ENCODE measurements at regions not wholly inside any gene's neighbourhood (a gene's known extent, or its start where the extent isn't known, plus 50 kb on each side); places are given as distances from the start of the nearest gene placed in this dataset.

DNA sequence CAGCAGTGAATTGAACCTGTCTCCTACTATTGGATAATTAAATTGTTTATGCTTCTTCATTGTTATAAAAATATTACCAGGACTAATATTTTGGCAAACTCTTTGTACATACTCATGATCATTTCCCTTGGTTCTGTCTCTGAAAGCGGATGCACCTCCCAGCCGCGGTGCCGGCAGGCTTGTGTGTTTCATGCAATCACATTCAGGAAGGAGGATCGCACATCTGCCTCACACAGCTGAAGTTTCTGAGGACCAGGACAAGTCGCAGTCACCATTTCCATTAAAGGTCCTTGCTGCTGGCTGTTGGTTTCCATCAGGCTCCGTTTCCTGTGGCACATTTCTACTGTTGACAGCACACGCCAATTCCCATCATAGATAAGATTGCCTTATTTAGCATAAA lies 117.8 kb upstream of the SHH start:
- Histone ChIP-seq H3K4me2 (no peak overlapping the region), H3K27ac (no peak overlapping the region), H3K4me1 (peaks cover 2% of the 10 kb centered on the region; the same call in 1 of the 3 replicates), H3K9me3 (peaks cover 5% of the 10 kb centered on the region; the same call in 1 of the 3 replicates), H3K4me3 (no peak overlapping the region)
- FAIRE-seq (no peak), DNase-seq (ENCODE audit: low read depth in 1 of 2, low spot score in 1 of 2) (no peak), ATAC-seq (no peak)
- 86% methylated on average over 8 of the region's 8 CpGs for WGBS (ENCODE audit: missing lambda C conversion rate)
- ChIA-PET POLR2A (no interaction called here), CTCF (interaction anchor here (1.6 to 2.1 kb wide), 2 partner anchors 9 to 10 kb away, joined by 3 to 7 read pairs; no protein-coding TSS in a partner anchor)
- TF ChIP-seq, protein P1, sequence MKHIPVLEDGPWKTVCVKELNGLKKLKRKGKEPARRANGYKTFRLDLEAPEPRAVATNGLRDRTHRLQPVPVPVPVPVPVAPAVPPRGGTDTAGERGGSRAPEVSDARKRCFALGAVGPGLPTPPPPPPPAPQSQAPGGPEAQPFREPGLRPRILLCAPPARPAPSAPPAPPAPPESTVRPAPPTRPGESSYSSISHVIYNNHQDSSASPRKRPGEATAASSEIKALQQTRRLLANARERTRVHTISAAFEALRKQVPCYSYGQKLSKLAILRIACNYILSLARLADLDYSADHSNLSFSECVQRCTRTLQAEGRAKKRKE (CRISPR knock-in tag; IDR thresholded peaks at IDR 0.05; ENCODE audit: low read depth) = no peak

DNA sequence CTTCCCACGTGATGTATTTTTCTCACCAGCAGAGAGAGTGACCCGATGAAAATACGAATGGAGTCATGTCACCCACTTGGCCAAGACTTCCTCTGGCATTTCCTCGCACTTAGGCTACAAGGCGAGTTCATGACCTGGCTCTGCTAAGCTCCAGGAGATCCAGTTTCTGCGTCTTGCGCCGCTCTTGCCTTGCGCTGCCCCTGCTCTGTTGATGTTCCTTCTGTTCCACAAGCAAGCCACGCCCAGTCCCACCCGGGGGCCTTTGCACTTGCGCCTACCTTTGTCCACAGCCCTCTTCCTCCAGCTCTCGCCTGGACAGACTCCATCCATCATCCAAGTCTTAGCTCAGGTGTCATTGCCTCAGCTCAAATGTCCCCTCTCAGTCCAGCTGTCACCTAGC lies 116.3 kb upstream of the SHH start:
- TF ChIP-seq CEBPB (IDR thresholded peaks at IDR 0.05) (no peak), NFE2L2 (conservative IDR thresholded peaks at IDR 0.05; ENCODE audit: low read length) (no peak), RARB (CRISPR knock-in tag; IDR thresholded peaks at IDR 0.05) (no peak), ESRRA (IDR thresholded peaks at IDR 0.05; ENCODE audit: borderline replicate concordance, low read length) (no peak)
- peaks cover 3% of the 10 kb centered on the region; the same call in 1 of the 3 replicates for H3K4me1 ChIP-seq
- H3K9me3 ChIP-seq = peaks cover 5% of the 10 kb centered on the region; the same call in 1 of the 3 replicates
- peak in 1 of 2 experiments; percentile 59; a peak in 3 of 6 replicates for ATAC-seq
- POLR2A ChIA-PET = no interaction called here
- CTCF ChIA-PET = no interaction called here
- peak overlapping the region in 1 of 2 experiments; percentile 2; a peak in 1 of 6 replicates for H3K27ac ChIP-seq
- 48% methylated on average over 12 of the region's 13 CpGs for WGBS (ENCODE audit: missing lambda C conversion rate)
- H3K4me2 ChIP-seq = no peak overlapping the region
- peak in 1 of 2 experiments; percentile 23 for DNase-seq (ENCODE audit: low read depth in 1 of 2, low spot score in 1 of 2)
- no peak overlapping the region for H3K4me3 ChIP-seq
- no peak for FAIRE-seq

DNA sequence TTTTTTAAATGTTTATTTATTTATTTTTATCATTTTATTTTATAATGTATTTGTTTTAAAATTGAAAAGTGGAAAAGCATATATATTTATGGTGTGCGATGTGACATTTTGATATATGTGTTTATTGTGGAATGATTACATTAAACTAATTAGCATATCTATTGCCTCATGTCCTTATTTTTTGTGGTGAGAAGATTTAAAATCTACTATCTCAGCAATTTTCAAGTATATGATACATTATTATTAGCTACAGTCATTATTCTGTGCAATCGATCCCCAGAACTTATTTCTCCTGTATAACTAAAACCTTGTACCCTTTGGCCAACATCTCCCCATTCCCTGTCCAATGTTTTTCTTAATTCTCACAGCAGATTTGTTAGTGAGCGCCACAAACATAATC lies 115.6 kb upstream of the SHH start:
- ChIA-PET POLR2A (no interaction called here), CTCF (interaction anchor here (1.1 kb wide), 1 partner anchor 113 kb away, joined by 3 read pairs; no protein-coding TSS in a partner anchor)
- WGBS (ENCODE audit: missing lambda C conversion rate) = 75% methylated on average over 3 of the region's 3 CpGs
- no peak overlapping the region for H3K4me3 ChIP-seq
- peaks cover 5% of the 10 kb centered on the region; the same call in 1 of the 3 replicates for H3K9me3 ChIP-seq
- DNase-seq (ENCODE audit: low read depth in 1 of 2, low spot score in 1 of 2) (no peak), ATAC-seq (no peak), FAIRE-seq (no peak)
- H3K4me1 ChIP-seq = peaks cover 3% of the 10 kb centered on the region; the same call in 1 of the 3 replicates
- TF ChIP-seq MAFK (IDR thresholded peaks at IDR 0.05; ENCODE audit: partially characterized antibody) (peak; percentile 65), SMC3 (IDR thresholded peaks at IDR 0.05) (no peak), NFE2L2 (conservative IDR thresholded peaks at IDR 0.05; ENCODE audit: low read length) (no peak)
- H3K4me2 ChIP-seq = no peak overlapping the region
- H3K27ac ChIP-seq = no peak overlapping the region

DNA sequence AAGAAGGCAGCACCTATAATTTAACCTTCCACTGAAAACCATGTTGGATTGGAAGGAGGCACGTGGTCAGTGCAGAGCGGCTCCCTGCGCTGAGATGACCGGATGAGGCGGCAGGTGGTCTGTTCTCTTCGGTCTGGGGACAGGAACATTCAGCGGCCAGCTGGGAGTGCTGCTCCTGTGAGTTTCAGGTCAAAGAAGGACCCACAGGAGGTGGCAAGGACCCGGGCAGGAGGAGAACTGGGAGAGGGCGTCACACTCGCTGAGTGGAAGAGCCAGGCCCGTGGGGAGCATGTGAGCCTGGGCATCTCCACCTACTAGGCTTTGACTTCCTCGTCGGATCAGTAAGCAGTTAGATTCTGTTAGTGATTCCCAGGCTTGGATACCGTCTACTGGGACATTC lies 113.4 kb upstream of the SHH start:
- TF ChIP-seq, protein P2, sequence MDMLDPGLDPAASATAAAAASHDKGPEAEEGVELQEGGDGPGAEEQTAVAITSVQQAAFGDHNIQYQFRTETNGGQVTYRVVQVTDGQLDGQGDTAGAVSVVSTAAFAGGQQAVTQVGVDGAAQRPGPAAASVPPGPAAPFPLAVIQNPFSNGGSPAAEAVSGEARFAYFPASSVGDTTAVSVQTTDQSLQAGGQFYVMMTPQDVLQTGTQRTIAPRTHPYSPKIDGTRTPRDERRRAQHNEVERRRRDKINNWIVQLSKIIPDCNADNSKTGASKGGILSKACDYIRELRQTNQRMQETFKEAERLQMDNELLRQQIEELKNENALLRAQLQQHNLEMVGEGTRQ (IDR thresholded peaks at IDR 0.05) = no peak
- no peak for TF ChIP-seq TP53 (CRISPR knock-in tag; IDR thresholded peaks at IDR 0.05)
- FAIRE-seq (no peak), ATAC-seq (no peak), DNase-seq (ENCODE audit: low read depth in 1 of 2, low spot score in 1 of 2) (no peak)
- peaks cover 5% of the 10 kb centered on the region; the same call in 1 of the 3 replicates for H3K9me3 ChIP-seq
- WGBS (ENCODE audit: missing lambda C conversion rate) = 81% methylated on average over 14 of the region's 14 CpGs
- H3K4me3 ChIP-seq = no peak overlapping the region
- ChIA-PET POLR2A (no interaction called here), CTCF (no interaction called here)
- no peak overlapping the region for H3K4me2 ChIP-seq
- 0 out of 6 replicates have a peak overlapping the region, but pooled peaks of 1 of the 2 experiments have one; percentile 23 for H3K27ac ChIP-seq
- H3K4me1 ChIP-seq = peaks cover 3% of the 10 kb centered on the region; the same call in 1 of the 3 replicates

DNA sequence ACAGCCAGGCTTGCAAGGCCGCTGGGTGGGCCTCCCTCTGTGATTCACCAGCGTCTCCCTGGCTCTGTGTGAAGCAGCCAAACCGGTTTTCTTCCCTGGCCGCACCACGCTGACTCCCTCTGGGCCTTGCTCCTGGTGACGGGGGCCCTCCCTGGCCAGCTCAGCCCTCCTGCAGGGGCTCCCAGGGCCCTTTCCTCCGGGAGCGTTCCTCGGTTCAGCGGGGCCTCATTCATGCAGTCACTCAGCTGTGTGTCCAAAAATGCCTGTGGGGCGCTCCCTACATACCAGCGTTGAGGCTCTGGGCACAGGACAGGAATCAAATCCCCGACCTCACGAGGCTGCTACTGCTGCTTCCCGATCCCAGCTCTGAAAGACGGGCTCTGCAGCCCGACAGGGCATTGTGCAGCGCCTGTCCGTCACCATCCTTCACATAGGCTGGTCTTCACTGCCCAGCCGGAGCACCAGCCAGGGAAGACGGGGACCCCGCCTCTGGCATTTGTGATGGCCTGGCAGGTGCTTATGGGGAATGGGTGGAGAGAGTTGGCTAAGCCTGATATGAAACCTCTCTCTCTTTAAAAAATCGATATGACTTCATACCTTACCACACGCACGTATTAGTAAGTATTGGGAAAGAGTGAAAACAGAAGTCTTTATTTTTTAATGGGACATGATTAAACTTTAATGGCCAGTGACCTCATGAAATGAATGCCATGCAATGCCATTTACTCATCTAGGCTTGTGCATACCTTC lies 110.0 kb upstream of the SHH start:
- peak overlapping the region in 1 of 2 experiments; percentile 93; a peak in 3 of 6 replicates for H3K27ac ChIP-seq
- no peak for FAIRE-seq
- DNase-seq (ENCODE audit: low read depth in 1 of 2, low spot score in 1 of 2) = no peak
- ChIA-PET POLR2A (no interaction called here), CTCF (interaction anchor here (1.1 kb wide), 1 partner anchor 112 kb away, joined by 3 read pairs; no protein-coding TSS in a partner anchor)
- 90% methylated on average over 19 of the region's 25 CpGs for WGBS (ENCODE audit: missing lambda C conversion rate)
- H3K4me3 ChIP-seq = no peak overlapping the region
- H3K9me3 ChIP-seq = peaks cover under 1% of the 10 kb centered on the region; the same call in 1 of the 3 replicates
- peaks cover 34% of the 10 kb centered on the region for H3K4me1 ChIP-seq
- no peak for ATAC-seq
- no peak overlapping the region for H3K4me2 ChIP-seq
- TF ChIP-seq MAFK (IDR thresholded peaks at IDR 0.05; ENCODE audit: partially characterized antibody) (no peak), SREBF2 (IDR thresholded peaks at IDR 0.05) (no peak), RFX5 (IDR thresholded peaks at IDR 0.05) (no peak), CHD4 (IDR thresholded peaks at IDR 0.05; ENCODE audit: borderline replicate concordance) (no peak), FOXS1 (CRISPR knock-in tag; IDR thresholded peaks at IDR 0.05) (no peak), ESRRA (IDR thresholded peaks at IDR 0.05; ENCODE audit: borderline replicate concordance, low read length) (no peak), EHF (CRISPR knock-in tag; IDR thresholded peaks at IDR 0.05) (no peak), SMC3 (IDR thresholded peaks at IDR 0.05) (no peak)
- TF ChIP-seq, protein P3, sequence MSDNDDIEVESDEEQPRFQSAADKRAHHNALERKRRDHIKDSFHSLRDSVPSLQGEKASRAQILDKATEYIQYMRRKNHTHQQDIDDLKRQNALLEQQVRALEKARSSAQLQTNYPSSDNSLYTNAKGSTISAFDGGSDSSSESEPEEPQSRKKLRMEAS (IDR thresholded peaks at IDR 0.05) = no peak
- TF ChIP-seq, protein P4, sequence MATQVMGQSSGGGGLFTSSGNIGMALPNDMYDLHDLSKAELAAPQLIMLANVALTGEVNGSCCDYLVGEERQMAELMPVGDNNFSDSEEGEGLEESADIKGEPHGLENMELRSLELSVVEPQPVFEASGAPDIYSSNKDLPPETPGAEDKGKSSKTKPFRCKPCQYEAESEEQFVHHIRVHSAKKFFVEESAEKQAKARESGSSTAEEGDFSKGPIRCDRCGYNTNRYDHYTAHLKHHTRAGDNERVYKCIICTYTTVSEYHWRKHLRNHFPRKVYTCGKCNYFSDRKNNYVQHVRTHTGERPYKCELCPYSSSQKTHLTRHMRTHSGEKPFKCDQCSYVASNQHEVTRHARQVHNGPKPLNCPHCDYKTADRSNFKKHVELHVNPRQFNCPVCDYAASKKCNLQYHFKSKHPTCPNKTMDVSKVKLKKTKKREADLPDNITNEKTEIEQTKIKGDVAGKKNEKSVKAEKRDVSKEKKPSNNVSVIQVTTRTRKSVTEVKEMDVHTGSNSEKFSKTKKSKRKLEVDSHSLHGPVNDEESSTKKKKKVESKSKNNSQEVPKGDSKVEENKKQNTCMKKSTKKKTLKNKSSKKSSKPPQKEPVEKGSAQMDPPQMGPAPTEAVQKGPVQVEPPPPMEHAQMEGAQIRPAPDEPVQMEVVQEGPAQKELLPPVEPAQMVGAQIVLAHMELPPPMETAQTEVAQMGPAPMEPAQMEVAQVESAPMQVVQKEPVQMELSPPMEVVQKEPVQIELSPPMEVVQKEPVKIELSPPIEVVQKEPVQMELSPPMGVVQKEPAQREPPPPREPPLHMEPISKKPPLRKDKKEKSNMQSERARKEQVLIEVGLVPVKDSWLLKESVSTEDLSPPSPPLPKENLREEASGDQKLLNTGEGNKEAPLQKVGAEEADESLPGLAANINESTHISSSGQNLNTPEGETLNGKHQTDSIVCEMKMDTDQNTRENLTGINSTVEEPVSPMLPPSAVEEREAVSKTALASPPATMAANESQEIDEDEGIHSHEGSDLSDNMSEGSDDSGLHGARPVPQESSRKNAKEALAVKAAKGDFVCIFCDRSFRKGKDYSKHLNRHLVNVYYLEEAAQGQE (IDR thresholded peaks at IDR 0.05) = no peak
- TF ChIP-seq, protein P5, sequence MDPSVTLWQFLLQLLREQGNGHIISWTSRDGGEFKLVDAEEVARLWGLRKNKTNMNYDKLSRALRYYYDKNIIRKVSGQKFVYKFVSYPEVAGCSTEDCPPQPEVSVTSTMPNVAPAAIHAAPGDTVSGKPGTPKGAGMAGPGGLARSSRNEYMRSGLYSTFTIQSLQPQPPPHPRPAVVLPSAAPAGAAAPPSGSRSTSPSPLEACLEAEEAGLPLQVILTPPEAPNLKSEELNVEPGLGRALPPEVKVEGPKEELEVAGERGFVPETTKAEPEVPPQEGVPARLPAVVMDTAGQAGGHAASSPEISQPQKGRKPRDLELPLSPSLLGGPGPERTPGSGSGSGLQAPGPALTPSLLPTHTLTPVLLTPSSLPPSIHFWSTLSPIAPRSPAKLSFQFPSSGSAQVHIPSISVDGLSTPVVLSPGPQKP (IDR thresholded peaks at IDR 0.05; ENCODE audit: low read depth, low read length) = no peak
